MCF 10A (cell line): ENCODE measurements at regions not wholly inside any gene's neighbourhood (a gene's known extent, or its start where the extent isn't known, plus 50 kb on each side); places are given as distances from the start of the nearest gene placed in this dataset.
A peak's percentile ranks its signal among the peaks of the same experiment; 100 is the strongest.

ENCODE experiments used
- BruUV-seq: library from RNA; stranded (reverse); fragments of 400-500 nt; replicated peaks from 2 replicates; lab custom pipeline; 2021; lab: Mats Ljungman, UMichigan
- CTCF ChIA-PET: fragments of 300-600 bp; sonication (Branson Sonifier 250); formaldehyde crosslinking; extraction: SDS; loops from one replicate; lab custom pipeline; 2021; ENCODE audit warnings: antibody characterized with exemption, inconsistent platforms; lab: Yijun Ruan, JAX
- POLR2A ChIA-PET: fragments of 300-600, 350-650 bp; sonication (Branson Sonifier 250); formaldehyde crosslinking; extraction: SDS; loops from one replicate; lab custom pipeline; 2020; ENCODE audit warnings: antibody characterized with exemption, inconsistent platforms; lab: Yijun Ruan, JAX
- DNase-seq: peaks from one replicate; pipeline ENCODE4 v3.0.0-alpha.2; 2018; ENCODE audit not compliant: unreplicated experiment
- H3K27ac Mint-ChIP-seq: one replicate; pipeline ENCODE4 v1.8.0; 2022; ENCODE audit warnings: mild to moderate bottlenecking, low read depth, mixed read lengths; ENCODE audit not compliant: unreplicated experiment
- H3K27me3 Mint-ChIP-seq: one replicate; pipeline ENCODE4 v1.8.0; 2022; ENCODE audit warnings: mixed read lengths; ENCODE audit not compliant: insufficient read depth, unreplicated experiment
- H3K36me3 Mint-ChIP-seq: one replicate; pipeline ENCODE4 v1.8.0; 2022; ENCODE audit warnings: mild to moderate bottlenecking, moderate library complexity, mixed read lengths; ENCODE audit not compliant: insufficient read depth, unreplicated experiment
- H3K4me1 Mint-ChIP-seq: one replicate; pipeline ENCODE4 v1.8.0; 2022; ENCODE audit warnings: mixed read lengths; ENCODE audit not compliant: insufficient read depth, unreplicated experiment
- H3K4me3 Mint-ChIP-seq: one replicate; pipeline ENCODE4 v1.8.0; 2022; ENCODE audit warnings: mild to moderate bottlenecking, moderate library complexity, mixed read lengths; ENCODE audit not compliant: unreplicated experiment
- H3K9me3 Mint-ChIP-seq: one replicate; pipeline ENCODE4 v1.8.0; 2022; ENCODE audit warnings: mixed read lengths; ENCODE audit not compliant: unreplicated experiment
- CTCF ChIP-seq: fragments of 200-600 bp; IDR thresholded peaks from one replicate; pipeline ENCODE4 v1.8.0; 2022; ENCODE audit warnings: antibody characterized with exemption, mild to moderate bottlenecking; ENCODE audit not compliant: unreplicated experiment
- intact Hi-C: fragments of 100-400 bp; cut with micrococcal nuclease; formaldehyde crosslinking; loops from 2 replicates; pipeline ENCODE4 v1.14.1; 2022

GRCh38 chr1:186730951-186731729, 50.9 kb upstream of the PTGS2 start:
- Mint-ChIP-seq H3K4me3 (no peak overlapping the region), H3K27me3 (no peaks in the 10 kb centered on the region), H3K36me3 (no peaks in the 10 kb centered on the region), H3K4me1 (peaks cover 5% of the 10 kb centered on the region), H3K9me3 (peaks cover 12% of the 10 kb centered on the region), H3K27ac (peak overlapping the region; percentile 17)
- CTCF ChIA-PET, result interaction anchor here (0.6 to 0.8 kb wide), 3 partner anchors 8 to 255 kb away, joined by 3 to 6 read pairs (median 4); no protein-coding TSS in a partner anchor
- POLR2A ChIA-PET, result interaction anchor here (1.3 to 1.7 kb wide), 2 partner anchors 10 to 16 kb away, joined by 4 to 6 read pairs; no protein-coding TSS in a partner anchor
- TF ChIP-seq CTCF, result no peak
- intact Hi-C loops, result no loop called here
- BruUV-seq, result no TSS peak
- DNase-seq, result no peak
